H1 (cell line): ENCODE measurements at regions not wholly inside any gene's neighbourhood (a gene's known extent, or its start where the extent isn't known, plus 50 kb on each side); places are given as distances from the start of the nearest gene placed in this dataset.

ENCODE experiments used
- CTCF ChIA-PET: fragments of 300-600 bp; sonication (Branson Sonifier 250); formaldehyde crosslinking; loops from one replicate; lab custom pipeline; 2021; ENCODE audit not compliant: partially characterized antibody; lab: Charles Lee
- POLR2A ChIA-PET: fragments of 300-600 bp; sonication (Branson Sonifier 250); formaldehyde crosslinking; loops from one replicate; lab custom pipeline; 2021; ENCODE audit warnings: inconsistent platforms; ENCODE audit not compliant: partially characterized antibody; lab: Charles Lee
- DNase-seq, 2 experiments: peaks; one replicate each; pipeline versions ENCODE4 v3.0.0 to v3.0.0-alpha.2; 2010 to 2022; ENCODE audit warnings: low spot score in 2 of 2, low read depth in 1 of 2, mixed read lengths in 1 of 2
- FAIRE-seq: peaks from 2 replicates; lab custom pipeline; 2011; peaks lifted over from hg19 to GRCh38; lab: Jason Lieb, UNC
- H2AFZ ChIP-seq: 2 replicates; pipeline ENCODE4 v1.8.1; 2012; ENCODE audit warnings: low read length, inconsistent platforms
- H2AK5ac ChIP-seq: 2 replicates; pipeline ENCODE4 v1.6.1; 2013; ENCODE audit warnings: low read depth, low read length
- H2BK120ac ChIP-seq: replicated peaks from 2 replicates; pipeline ENCODE3; 2013; ENCODE audit warnings: low read depth, low read length, inconsistent platforms
- H2BK12ac ChIP-seq: 2 replicates; pipeline ENCODE4 v1.6.1; 2013; ENCODE audit warnings: low read depth, low read length
- H2BK15ac ChIP-seq: 2 replicates; pipeline ENCODE4 v1.6.1; 2013; ENCODE audit warnings: low read length
- H2BK20ac ChIP-seq: 2 replicates; pipeline ENCODE4 v1.6.1; 2013; ENCODE audit warnings: low read length
- H2BK5ac ChIP-seq: 2 replicates; pipeline ENCODE4 v1.6.1; 2013; ENCODE audit warnings: low read depth, low read length
- H3K14ac ChIP-seq: 2 replicates; pipeline ENCODE4 v1.6.1; 2013; ENCODE audit warnings: inconsistent platforms; ENCODE audit not compliant: insufficient read length
- H3K18ac ChIP-seq: 2 replicates; pipeline ENCODE4 v1.6.1; 2013; ENCODE audit warnings: low read length; ENCODE audit errors: extremely low read depth
- H3K23ac ChIP-seq: 2 replicates; pipeline ENCODE4 v1.6.1; 2013; ENCODE audit warnings: inconsistent platforms; ENCODE audit not compliant: insufficient read length
- H3K23me2 ChIP-seq: 2 replicates; pipeline ENCODE4 v1.6.1; 2013; ENCODE audit warnings: low read depth, low read length
- H3K27ac ChIP-seq: 2 replicates; pipeline ENCODE4 v1.6.1; 2011; ENCODE audit warnings: low read depth, low read length, inconsistent platforms
- H3K27me3 ChIP-seq, 4 experiments: replicated peaks in 1 of 4; 1 replicate in 1 of 4; 2 replicates in 3 of 4; pipeline versions ENCODE4 v1.6.1 to v1.8.1; 2011 to 2013; ENCODE audit warnings: low read length in 3 of 4, mild to moderate bottlenecking in 3 of 4, inconsistent platforms in 2 of 4, mixed read lengths in 2 of 4, moderate library complexity in 1 of 4; ENCODE audit not compliant: control insufficient read depth in 3 of 4, insufficient read depth in 3 of 4; ENCODE audit errors: extremely low read depth in 1 of 4
- H3K36me3 ChIP-seq, 4 experiments: 2 replicates each; pipeline versions ENCODE4 v1.6.1 to v1.8.1; 2011 to 2013; ENCODE audit warnings: mild to moderate bottlenecking in 4 of 4, low read length in 3 of 4, moderate library complexity in 2 of 4, control low read depth in 1 of 4, inconsistent platforms in 1 of 4; ENCODE audit not compliant: insufficient read depth in 4 of 4, control insufficient read depth in 2 of 4
- H3K4ac ChIP-seq: replicated peaks from 2 replicates; pipeline ENCODE3; 2013; ENCODE audit warnings: low read length, low read depth, mixed read lengths, inconsistent platforms; ENCODE audit not compliant: insufficient read length
- H3K4me1 ChIP-seq, 4 experiments: replicated peaks in 1 of 4; 1 replicate in 1 of 4; 2 replicates in 3 of 4; pipeline versions ENCODE4 v1.6.1 to v1.8.1; 2011 to 2013; ENCODE audit warnings: low read length in 3 of 4, inconsistent platforms in 2 of 4, mixed read lengths in 1 of 4; ENCODE audit not compliant: insufficient read depth in 4 of 4, control insufficient read depth in 3 of 4
- H3K4me2 ChIP-seq, 2 experiments: 2 replicates each; pipeline versions ENCODE4 v1.6.1 to v1.8.1; 2011 to 2013; ENCODE audit warnings: low read depth in 2 of 2, low read length in 2 of 2, control low read depth in 1 of 2, inconsistent platforms in 1 of 2, mild to moderate bottlenecking in 1 of 2; ENCODE audit not compliant: insufficient read depth in 1 of 2
- H3K4me3 ChIP-seq, 4 experiments: fragments of 200-600, 300-600 bp in 1 of 4; sonication (generic), shearing (Covaris generic), sonication (Bioruptor Twin) in 1 of 4; 2 replicates each; pipeline versions ENCODE4 v1.5.1 to v1.8.1; 2011 to 2016; ENCODE audit warnings: low read length in 4 of 4, low read depth in 3 of 4, control low read depth in 2 of 4, inconsistent platforms in 2 of 4, mild to moderate bottlenecking in 2 of 4, mixed read lengths in 1 of 4, moderate library complexity in 1 of 4; ENCODE audit not compliant: insufficient read depth in 2 of 4; ENCODE audit errors: extremely low read depth in 1 of 4
- H3K56ac ChIP-seq: replicated peaks from 2 replicates; pipeline ENCODE3; 2013; ENCODE audit warnings: low read depth, mild to moderate bottlenecking, mixed read lengths, low read length, inconsistent platforms; ENCODE audit not compliant: insufficient read length
- H3K79me1 ChIP-seq: 2 replicates; pipeline ENCODE4 v1.6.1; 2013; ENCODE audit warnings: low read depth, low read length, control low read depth
- H3K79me2 ChIP-seq, 2 experiments: 2 replicates each; pipeline versions ENCODE4 v1.6.1 to v1.8.1; 2012 to 2013; ENCODE audit warnings: low read length in 2 of 2, mild to moderate bottlenecking in 2 of 2, inconsistent platforms in 1 of 2; ENCODE audit not compliant: insufficient read depth in 2 of 2, control insufficient read depth in 1 of 2
- H3K9ac ChIP-seq, 4 experiments: replicated peaks in 1 of 4; 1 replicate in 1 of 4; 2 replicates in 3 of 4; pipeline versions ENCODE4 v1.6.1 to v1.8.1; 2011 to 2013; ENCODE audit warnings: low read depth in 3 of 4, low read length in 3 of 4, control low read depth in 2 of 4, mild to moderate bottlenecking in 2 of 4, moderate library complexity in 2 of 4, inconsistent platforms in 1 of 4; ENCODE audit errors: extremely low read depth in 1 of 4
- H3K9me3 ChIP-seq, 2 experiments: 2 replicates each; pipeline versions ENCODE4 v1.6.1 to v1.8.1; 2012 to 2013; ENCODE audit warnings: mild to moderate bottlenecking in 2 of 2, moderate library complexity in 2 of 2, control low read depth in 1 of 2, inconsistent platforms in 1 of 2, low read depth in 1 of 2, low read length in 1 of 2, mixed read lengths in 1 of 2; ENCODE audit not compliant: insufficient read depth in 2 of 2
- H4K20me1 ChIP-seq, 2 experiments: replicated peaks in 1 of 2; 2 replicates each; pipeline versions ENCODE3 to v1.8.1; 2011 to 2013; ENCODE audit warnings: inconsistent platforms in 2 of 2, low read length in 2 of 2, mild to moderate bottlenecking in 1 of 2; ENCODE audit not compliant: insufficient read depth in 2 of 2, control insufficient read depth in 1 of 2
- H4K5ac ChIP-seq: 2 replicates; pipeline ENCODE4 v1.6.1; 2013; ENCODE audit warnings: low read length, low read depth, mixed read lengths, inconsistent platforms; ENCODE audit not compliant: insufficient read length
- H4K8ac ChIP-seq: 2 replicates; pipeline ENCODE4 v1.8.0; 2013; ENCODE audit warnings: mild to moderate bottlenecking, moderate library complexity, low read length, inconsistent platforms; ENCODE audit not compliant: insufficient read depth; ENCODE audit errors: extremely low read depth
- H4K91ac ChIP-seq: replicated peaks from 2 replicates; pipeline ENCODE3; 2013; ENCODE audit warnings: low read length, mixed read lengths, inconsistent platforms; ENCODE audit not compliant: insufficient read length
- KDM5A ChIP-seq: fragments of 200-600 bp; IDR thresholded peaks from 2 replicates; pipeline ENCODE4 v1.7.1; 2012; ENCODE audit warnings: mild to moderate bottlenecking, low read length, inconsistent platforms, mixed read lengths
- SP4 ChIP-seq: IDR thresholded peaks from 2 replicates; pipeline ENCODE4 v1.6.1; 2012; ENCODE audit warnings: low read length, inconsistent platforms
- TEAD4 ChIP-seq: IDR thresholded peaks from 2 replicates; pipeline ENCODE4 v1.6.1; 2012; ENCODE audit warnings: low read depth, low read length, inconsistent platforms, mixed read lengths
- ZNF274 ChIP-seq: IDR thresholded peaks from 2 replicates; pipeline ENCODE4 v1.7.0; 2012; ENCODE audit warnings: low read length, borderline replicate concordance; ENCODE audit errors: extremely low read depth
- WGBS, 2 experiments: shearing (Covaris generic) in 1 of 2; methylation state at CpG; one replicate each; pipeline versions ENCODE4 v1.1.6 to v1.1.7; 2013 to 2015; ENCODE audit warnings: low lambda C conversion rate in 2 of 2, mixed read lengths in 2 of 2, inconsistent platforms in 1 of 2, low coverage in 1 of 2, missing lambda C conversion rate in 1 of 2; ENCODE audit not compliant: insufficient replicate concordance in 2 of 2, insufficient coverage in 1 of 2, insufficient read length in 1 of 2; ENCODE audit errors: extremely low coverage in 1 of 2, missing lambda C conversion rate in 1 of 2; 5-methylcytosine and 5-hydroxymethylcytosine counted together

- ChIA-PET CTCF (interaction anchor here (1.1 kb wide), 1 partner anchor 9 kb away, joined by 4 read pairs; no protein-coding TSS in a partner anchor), POLR2A (no interaction called here)
- FAIRE-seq (no peak), DNase-seq (no peak)
- H3K56ac ChIP-seq, result no peak overlapping the region
- H2BK15ac ChIP-seq, result no peak overlapping the region
- no peaks in the 10 kb centered on the region for H3K23me2 ChIP-seq
- no peaks in the 10 kb centered on the region for H3K27me3 ChIP-seq
- H3K79me2 ChIP-seq, result no peaks in the 10 kb centered on the region
- no peak overlapping the region for H2BK20ac ChIP-seq
- no peak overlapping the region for H4K91ac ChIP-seq
- H2BK120ac ChIP-seq, result no peak overlapping the region
- H4K8ac ChIP-seq, result no peak overlapping the region
- H2BK5ac ChIP-seq, result no peak overlapping the region
- no peak overlapping the region for H3K4me3 ChIP-seq
- H3K36me3 ChIP-seq, result no peaks in the 10 kb centered on the region
- H4K5ac ChIP-seq, result no peak overlapping the region
- TF ChIP-seq ZNF274 (no peak), TEAD4 (no peak), SP4 (no peak), KDM5A (no peak)
- no peak overlapping the region for H3K23ac ChIP-seq
- no peak overlapping the region for H3K4ac ChIP-seq
- H3K4me2 ChIP-seq, result no peak overlapping the region
- no peak overlapping the region for H3K18ac ChIP-seq
- no peaks in the 10 kb centered on the region for H3K9me3 ChIP-seq
- H2BK12ac ChIP-seq, result no peak overlapping the region
- H3K27ac ChIP-seq, result no peak overlapping the region
- H4K20me1 ChIP-seq, result no peaks in the 10 kb centered on the region
- H2AFZ ChIP-seq, result no peak overlapping the region
- H3K79me1 ChIP-seq, result no peaks in the 10 kb centered on the region; the same call in 1 of the 2 replicates
- H3K9ac ChIP-seq, result no peak overlapping the region
- no peak overlapping the region for H2AK5ac ChIP-seq
- H3K14ac ChIP-seq, result no peak overlapping the region
- H3K4me1 ChIP-seq, result no peaks in the 10 kb centered on the region
- WGBS, 2 experiments, result 86% methylated on average over 2 of the region's 2 CpGs; no CpG with 5 or more reads in 1 of the 2 experiments
Measured at GRCh38 chr6:14906621-14907020, 339.2 kb upstream of the JARID2 start.
